Cardiac fibroblast (primary cell): ENCODE measurements at regions not wholly inside any gene's neighbourhood (a gene's known extent, or its start where the extent isn't known, plus 50 kb on each side); places are given as distances from the start of the nearest gene placed in this dataset.
"Not testable (repeated sequence)": the region's sequence is repeated elsewhere in the genome, so short reads cannot be mapped to it uniquely, and the experiment has no call there.

Experiments used
- DNase-seq, 2 donors: peaks; one replicate each; pipeline versions ENCODE4 v3.0.0 to v3.0.0-alpha.2; 2010; ENCODE audit warnings: low read depth in 2 of 2
- H3K4me3 ChIP-seq, 2 donors: replicated peaks in 1 of 2; 1 replicate in 1 of 2; 2 replicates in 1 of 2; pipeline ENCODE4 v1.5.1; 2011; ENCODE audit warnings: low read depth in 2 of 2, low read length in 2 of 2, mild to moderate bottlenecking in 2 of 2, moderate library complexity in 1 of 2
- TF ChIP-seq, protein P1 (sequence below): IDR thresholded peaks from one replicate; pipeline ENCODE4 v1.5.1; 2011; ENCODE audit warnings: low read depth, mild to moderate bottlenecking, low read length, inconsistent platforms

DNA sequence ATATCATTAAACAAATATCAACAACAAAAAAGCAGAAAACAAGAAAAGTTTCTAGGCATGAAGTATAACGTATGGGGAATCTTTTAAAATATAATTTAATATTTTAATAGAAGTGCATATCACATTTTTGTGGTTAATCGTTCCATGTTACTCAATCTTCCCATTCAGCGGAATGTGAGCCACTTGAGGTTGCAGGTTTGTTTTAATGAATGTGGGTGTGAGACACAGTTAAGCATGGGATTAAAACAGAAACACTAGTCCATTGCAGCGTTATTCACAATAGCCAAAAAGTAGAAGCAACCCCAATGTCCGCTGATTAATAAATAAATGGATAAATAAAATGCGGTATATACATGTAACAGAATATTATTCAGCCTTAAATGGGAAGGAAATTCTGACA, 146.0 kb downstream of the NDFIP2 start:
- TF ChIP-seq, protein P1, sequence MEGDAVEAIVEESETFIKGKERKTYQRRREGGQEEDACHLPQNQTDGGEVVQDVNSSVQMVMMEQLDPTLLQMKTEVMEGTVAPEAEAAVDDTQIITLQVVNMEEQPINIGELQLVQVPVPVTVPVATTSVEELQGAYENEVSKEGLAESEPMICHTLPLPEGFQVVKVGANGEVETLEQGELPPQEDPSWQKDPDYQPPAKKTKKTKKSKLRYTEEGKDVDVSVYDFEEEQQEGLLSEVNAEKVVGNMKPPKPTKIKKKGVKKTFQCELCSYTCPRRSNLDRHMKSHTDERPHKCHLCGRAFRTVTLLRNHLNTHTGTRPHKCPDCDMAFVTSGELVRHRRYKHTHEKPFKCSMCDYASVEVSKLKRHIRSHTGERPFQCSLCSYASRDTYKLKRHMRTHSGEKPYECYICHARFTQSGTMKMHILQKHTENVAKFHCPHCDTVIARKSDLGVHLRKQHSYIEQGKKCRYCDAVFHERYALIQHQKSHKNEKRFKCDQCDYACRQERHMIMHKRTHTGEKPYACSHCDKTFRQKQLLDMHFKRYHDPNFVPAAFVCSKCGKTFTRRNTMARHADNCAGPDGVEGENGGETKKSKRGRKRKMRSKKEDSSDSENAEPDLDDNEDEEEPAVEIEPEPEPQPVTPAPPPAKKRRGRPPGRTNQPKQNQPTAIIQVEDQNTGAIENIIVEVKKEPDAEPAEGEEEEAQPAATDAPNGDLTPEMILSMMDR, result no peak
- H3K4me3 ChIP-seq, result no peak overlapping the region
- DNase-seq, result no peak

- no peak for DNase-seq
- TF ChIP-seq, protein P1, result no peak
- no peak overlapping the region for H3K4me3 ChIP-seq
Observed at GRCh38 chr13:79625517-79625916, 144.6 kb downstream of the NDFIP2 start.

- TF ChIP-seq, protein P1, result no peak
- H3K4me3 ChIP-seq, result no peak overlapping the region
- no peak for DNase-seq
Observed at GRCh38 chr13:79621902-79622301, 140.9 kb downstream of the NDFIP2 start.

DNA sequence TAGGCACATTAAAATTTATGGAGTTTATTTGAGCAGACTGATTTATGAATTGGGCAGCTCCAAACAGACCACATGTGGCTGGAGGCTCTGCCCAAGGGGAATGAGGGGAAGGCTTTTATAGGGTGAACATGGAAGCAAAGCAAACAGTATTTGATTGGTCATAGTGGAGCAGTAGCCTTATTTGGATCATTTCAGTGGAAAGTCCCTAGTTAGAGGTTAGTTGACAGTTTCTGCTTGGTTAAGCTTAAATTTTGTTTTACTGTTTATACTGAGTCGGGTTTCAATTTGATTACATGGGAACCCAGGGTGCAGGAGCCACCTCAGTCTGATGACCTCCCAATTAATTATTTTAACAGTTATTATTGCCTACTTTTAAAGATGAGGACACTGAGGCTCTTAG, 140.5 kb downstream of the NDFIP2 start:
- H3K4me3 ChIP-seq, result no peak overlapping the region
- no peak for DNase-seq
- TF ChIP-seq, protein P1, result no peak

DNA sequence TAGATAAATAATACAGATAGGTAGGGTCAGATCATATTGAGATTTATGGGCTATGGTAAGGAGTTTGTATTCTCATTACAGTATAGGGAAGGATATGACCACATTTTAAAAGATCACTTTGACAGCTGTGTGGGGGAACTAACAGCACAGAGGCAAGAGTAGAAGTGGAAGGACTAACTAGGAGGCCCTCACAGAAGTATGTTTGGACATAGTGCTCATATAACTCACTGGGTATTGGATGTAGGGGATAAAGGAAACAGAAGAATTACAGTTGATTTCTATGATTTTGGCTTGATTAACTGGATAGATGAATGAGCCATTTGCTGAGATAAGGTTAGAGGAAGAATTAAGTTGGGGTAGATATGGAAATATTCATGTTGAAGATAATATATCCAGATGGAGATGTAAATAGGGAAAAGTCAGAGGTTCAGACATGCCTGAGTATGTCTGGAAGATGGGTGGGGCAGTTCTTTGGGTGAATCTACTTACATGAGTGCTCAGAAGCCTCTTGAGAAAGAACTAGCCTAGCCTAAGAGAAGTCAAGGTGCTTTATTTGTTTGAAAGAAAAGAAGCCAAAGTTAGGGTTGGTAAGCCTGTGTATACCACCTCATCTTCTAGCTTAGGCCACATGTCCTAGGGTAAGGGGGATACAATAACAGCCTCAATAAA, 133.4 kb downstream of the NDFIP2 start:
- TF ChIP-seq, protein P1, result no peak

GRCh38 chr13:79612604-79613003, 131.6 kb downstream of the NDFIP2 start:
- TF ChIP-seq, protein P1, result no peak
- no peak for DNase-seq

More for the DNA sequence above, 133.4 kb downstream of the NDFIP2 start:
- no peak overlapping the region for H3K4me3 ChIP-seq
- DNase-seq, result no peak

GRCh38 chr13:79607895-79608294, 126.9 kb downstream of the NDFIP2 start:
- DNase-seq, H3K4me3 ChIP-seq: not testable (repeated sequence)

More at GRCh38 chr13:79612604-79613003, 131.6 kb downstream of the NDFIP2 start:
- H3K4me3 ChIP-seq, result no peak overlapping the region
